Uterus (tissue), 3 donors: ENCODE measurements at regions not wholly inside any gene's neighbourhood (a gene's known extent, or its start where the extent isn't known, plus 50 kb on each side); places are given as distances from the start of the nearest gene placed in this dataset.
"Not testable (repeated sequence)": the region's sequence is repeated elsewhere in the genome, so short reads cannot be mapped to it uniquely, and the experiment has no call there.

Source experiments
- DNase-seq, 2 donors: peaks; one replicate each; pipeline ENCODE4 v3.0.0-alpha.2; 2019 to 2020
- H3K27ac ChIP-seq, 2 donors: fragments of 200-600 bp; sonication (generic); 1 replicate in 1 of 2; 2 replicates in 1 of 2; pipeline ENCODE4 v1.5.1; 2016 to 2018
- H3K27me3 ChIP-seq, 2 donors: fragments of 200-600 bp; sonication (generic); one replicate each; pipeline ENCODE4 v1.5.1; 2018 to 2019; ENCODE audit warnings: control low read depth in 1 of 2
- H3K36me3 ChIP-seq, 2 donors: fragments of 200-600 bp; sonication (generic); one replicate each; pipeline ENCODE4 v1.5.1; 2019; ENCODE audit warnings: control low read depth in 1 of 2
- H3K4me1 ChIP-seq, 2 donors: fragments of 200-600 bp; sonication (generic); one replicate each; pipeline ENCODE4 v1.5.1; 2018 to 2019; ENCODE audit warnings: control low read depth in 1 of 2
- H3K4me3 ChIP-seq, 2 donors: fragments of 200-600 bp; sonication (generic); 1 replicate in 1 of 2; 2 replicates in 1 of 2; pipeline ENCODE4 v1.5.1; 2018 to 2019; ENCODE audit warnings: mild to moderate bottlenecking in 1 of 2
- H3K9me3 ChIP-seq, 2 donors: fragments of 200-600 bp; sonication (generic); one replicate each; pipeline ENCODE4 v1.5.1; 2019; ENCODE audit warnings: control low read depth in 1 of 2
- CTCF ChIP-seq, 4 experiments: fragments of 200-600 bp in 2 of 4; fragments of 450-650 bp in 2 of 4; sonication (generic) in 2 of 4; IDR thresholded peaks; one replicate each; pipeline ENCODE4 v1.5.1; 2016 to 2019; ENCODE audit warnings: antibody characterized with exemption in 4 of 4, mild to moderate bottlenecking in 2 of 4, moderate library complexity in 1 of 4
- POLR2A ChIP-seq, 2 donors: fragments of 450-650 bp; IDR thresholded peaks; one replicate each; pipeline ENCODE4 v1.6.1; 2016; ENCODE audit warnings: antibody characterized with exemption in 2 of 2, mild to moderate bottlenecking in 1 of 2, moderate library complexity in 1 of 2
- intact Hi-C: fragments of 100-400 bp; cut with DNase I; formaldehyde crosslinking; loops from one replicate; pipeline ENCODE4 v1.15.1; 2023; ENCODE audit warnings: low total_unique reads
- donor health status: DM: yes; HTN: yes; CAD: no.

- Histone ChIP-seq H3K36me3 (no peaks in the 10 kb centered on the region), H3K27ac (no peak overlapping the region), H3K4me3 (no peak overlapping the region), H3K9me3 (no peaks in the 10 kb centered on the region), H3K27me3 (no peaks in the 10 kb centered on the region), H3K4me1 (no peaks in the 10 kb centered on the region)
- DNase-seq, result no peak
- TF ChIP-seq CTCF (IDR thresholded peaks at IDR 0.05) (no peak), POLR2A (IDR thresholded peaks at IDR 0.05) (no peak)
- intact Hi-C loops, result no loop called here
These were observed 125.9 kb upstream of the SHH start for GRCh38 chr7:155938129-155938528.

GRCh38 chr7:155935726-155936125, 123.5 kb upstream of the SHH start:
- no peak for TF ChIP-seq POLR2A (IDR thresholded peaks at IDR 0.05)
- no peak for TF ChIP-seq CTCF (IDR thresholded peaks at IDR 0.05)

GRCh38 chr7:155935005-155935557, 122.8 kb upstream of the SHH start:
- Histone ChIP-seq H3K27me3 (no peaks in the 10 kb centered on the region), H3K4me3 (no peak overlapping the region), H3K27ac (no peak overlapping the region), H3K4me1 (no peaks in the 10 kb centered on the region), H3K36me3 (no peaks in the 10 kb centered on the region), H3K9me3 (no peaks in the 10 kb centered on the region)
- DNase-seq, result no peak
- intact Hi-C loops, result no loop called here
- no peak for TF ChIP-seq CTCF (IDR thresholded peaks at IDR 0.05)
- no peak for TF ChIP-seq POLR2A (IDR thresholded peaks at IDR 0.05)

More at GRCh38 chr7:155935726-155936125, 123.5 kb upstream of the SHH start:
- H3K27me3 ChIP-seq, result no peaks in the 10 kb centered on the region
- no peak overlapping the region for H3K4me3 ChIP-seq
- no peak for DNase-seq
- no peak overlapping the region for H3K27ac ChIP-seq
- intact Hi-C loops, result no loop called here
- no peaks in the 10 kb centered on the region for H3K4me1 ChIP-seq
- no peaks in the 10 kb centered on the region for H3K36me3 ChIP-seq
- H3K9me3 ChIP-seq, result no peaks in the 10 kb centered on the region

- H3K4me1 ChIP-seq, H3K36me3 ChIP-seq, H3K9me3 ChIP-seq, DNase-seq, H3K27me3 ChIP-seq, H3K27ac ChIP-seq, H3K4me3 ChIP-seq, intact Hi-C loops: not testable (repeated sequence)
These were observed 120.1 kb upstream of the SHH start for GRCh38 chr7:155932324-155932723.

- Histone ChIP-seq H3K9me3 (no peaks in the 10 kb centered on the region), H3K36me3 (no peaks in the 10 kb centered on the region), H3K4me3 (no peak overlapping the region), H3K27ac (no peak overlapping the region), H3K4me1 (no peaks in the 10 kb centered on the region), H3K27me3 (no peaks in the 10 kb centered on the region)
- no peak for DNase-seq
- TF ChIP-seq CTCF (IDR thresholded peaks at IDR 0.05) (no peak), POLR2A (IDR thresholded peaks at IDR 0.05) (no peak)
- intact Hi-C loops, result no loop called here
These were observed 119.3 kb upstream of the SHH start for GRCh38 chr7:155931396-155932085.
